HEK293T (cell line): ENCODE measurements at regions not wholly inside any gene's neighbourhood (a gene's known extent, or its start where the extent isn't known, plus 50 kb on each side); places are given as distances from the start of the nearest gene placed in this dataset.

Experiments used
- BHLHE40 ChIP-seq: fragments of 450-650 bp; IDR thresholded peaks from 2 replicates; pipeline ENCODE4 v1.6.1; 2016; ENCODE audit warnings: mild to moderate bottlenecking, moderate library complexity, borderline replicate concordance
- ELF4 ChIP-seq: fragments of 450-650 bp; IDR thresholded peaks from 2 replicates; pipeline ENCODE4 v1.6.1; 2017; ENCODE audit warnings: antibody characterized with exemption
- FOXA1 ChIP-seq: fragments of 450-650 bp; IDR thresholded peaks from 2 replicates; pipeline ENCODE4 v1.6.1; 2016; ENCODE audit warnings: mild to moderate bottlenecking
- FOXK2 ChIP-seq: fragments of 450-650 bp; IDR thresholded peaks from 2 replicates; pipeline ENCODE4 v1.6.1; 2016; ENCODE audit warnings: mild to moderate bottlenecking
- FOXM1 ChIP-seq: fragments of 450-650 bp; IDR thresholded peaks from 2 replicates; pipeline ENCODE4 v1.6.1; 2017; ENCODE audit warnings: mild to moderate bottlenecking, borderline replicate concordance
- HDGF ChIP-seq: fragments of 450-650 bp; IDR thresholded peaks from 2 replicates; pipeline ENCODE4 v1.6.1; 2017; ENCODE audit warnings: antibody characterized with exemption, borderline replicate concordance
- L3MBTL2 ChIP-seq: fragments of 450-650 bp; conservative IDR thresholded peaks from 2 replicates; pipeline ENCODE4 v1.6.1; 2016; ENCODE audit warnings: mild to moderate bottlenecking
- LEF1 ChIP-seq: fragments of 450-650 bp; IDR thresholded peaks from 2 replicates; pipeline ENCODE4 v1.6.1; 2017; ENCODE audit warnings: mild to moderate bottlenecking, borderline replicate concordance
- NFRKB ChIP-seq: fragments of 450-650 bp; IDR thresholded peaks from 2 replicates; pipeline ENCODE4 v1.6.1; 2016; ENCODE audit warnings: mild to moderate bottlenecking, moderate library complexity
- SP1 ChIP-seq: fragments of 450-650 bp; IDR thresholded peaks from 2 replicates; pipeline ENCODE4 v1.6.1; 2017
- SUZ12 ChIP-seq: fragments of 450-650 bp; IDR thresholded peaks from 2 replicates; pipeline ENCODE4 v1.6.1; 2016; ENCODE audit warnings: mild to moderate bottlenecking

DNA sequence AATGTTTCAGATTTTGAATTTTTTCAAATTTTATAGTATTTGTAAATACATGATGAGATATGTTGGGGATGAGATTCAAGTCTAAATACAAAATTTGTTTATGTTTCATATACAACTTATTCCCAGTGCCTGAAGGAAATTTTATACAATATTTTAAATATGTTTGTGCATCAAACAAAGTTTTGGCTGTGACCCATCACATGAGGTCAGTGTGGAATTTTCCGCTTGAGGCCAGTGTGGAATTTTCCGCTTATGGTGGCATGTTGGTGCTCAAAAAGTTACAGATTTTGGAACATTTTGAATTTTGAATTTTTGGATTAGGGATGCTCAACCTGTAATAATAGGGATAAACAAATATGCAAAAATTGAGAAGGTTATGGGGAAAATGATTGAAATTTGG, 356.6 kb upstream of the JAG1 start:
- TF ChIP-seq LEF1 (no peak), L3MBTL2 (no peak), FOXK2 (no peak), ELF4 (no peak), FOXM1 (no peak), SUZ12 (no peak), HDGF (no peak), SP1 (no peak), FOXA1 (no peak), BHLHE40 (no peak), NFRKB (no peak)
